ENCODE measurements at regions not wholly inside any gene's neighbourhood (a gene's known extent, or its start where the extent isn't known, plus 50 kb on each side); places are given as distances from the start of the nearest gene placed in this dataset.

DNA sequence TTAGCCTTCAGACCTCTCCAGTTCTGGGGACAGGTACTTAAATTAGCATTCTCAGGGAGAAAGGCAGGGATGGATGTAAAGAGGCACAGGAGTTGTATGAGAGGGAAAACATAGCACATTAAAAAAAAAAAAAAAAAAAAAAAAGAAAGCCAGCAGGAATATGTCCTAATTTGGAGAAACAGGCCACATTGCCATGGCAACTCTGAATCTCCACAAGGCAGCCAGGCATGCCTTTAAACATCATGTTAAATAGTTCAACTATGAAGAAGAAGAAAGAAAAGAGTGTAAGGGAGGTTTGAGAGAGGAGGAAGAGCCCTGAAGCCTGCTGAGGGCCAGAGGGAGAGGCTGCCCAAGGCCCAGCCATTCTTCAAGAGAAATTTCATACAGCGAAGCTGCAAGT is 145.8 kb downstream of the GRIN2B start:
- TF ChIP-seq POLR2AphosphoS5 (IDR thresholded peaks at IDR 0.05; ENCODE audit: low read depth, low read length) (no peak), REST (IDR thresholded peaks at IDR 0.05; ENCODE audit: insufficient read depth in 1 of 2, low read depth in 2 of 2, low read length in 2 of 2) (no peak), FOXP2 (optimal IDR thresholded peaks at IDR 0.05; ENCODE audit: borderline replicate concordance, extremely low read depth, extremely low read length, insufficient read depth) (no peak), TAF1 (IDR thresholded peaks at IDR 0.05; ENCODE audit: borderline replicate concordance, insufficient read depth, low read length) (no peak), SIN3A (IDR thresholded peaks at IDR 0.05; ENCODE audit: borderline replicate concordance, insufficient read depth, low read length) (no peak)

Measured in PFSK-1 (cell line).